B cell (primary cell): ENCODE measurements at regions not wholly inside any gene's neighbourhood (a gene's known extent, or its start where the extent isn't known, plus 50 kb on each side); places are given as distances from the start of the nearest gene placed in this dataset.

Experiments
- ATAC-seq: fragments of 200-7000 bp; cut with Tn5 transposase; one replicate; pipeline ENCODE4 v1.10.0; 2021; ENCODE audit warnings: low read depth, mild to moderate bottlenecking, moderate number of reproducible peaks, moderate library complexity
- CTCF ChIA-PET: fragments of 350-600 bp; sonication (Branson Sonifier 250); formaldehyde crosslinking; loops from one replicate; lab custom pipeline; 2021; ENCODE audit warnings: antibody characterized with exemption, inconsistent platforms; lab: Charles Lee
- POLR2A ChIA-PET: fragments of 350-600 bp; sonication (Branson Sonifier 250); formaldehyde crosslinking; loops from one replicate; lab custom pipeline; 2021; ENCODE audit warnings: antibody characterized with exemption; lab: Charles Lee
- DNase-seq: peaks from one replicate; pipeline ENCODE4 v3.0.0; 2013
- H2AFZ ChIP-seq: 2 replicates; pipeline ENCODE4 v1.6.1; 2012; ENCODE audit warnings: mild to moderate bottlenecking, low read depth, low read length; ENCODE audit not compliant: insufficient read depth, poor library complexity, severe bottlenecking
- H3K27ac ChIP-seq, 2 donors: 1 replicate in 1 of 2; 2 replicates in 1 of 2; pipeline ENCODE4 v1.5.1; 2012 to 2013; ENCODE audit warnings: low read length in 2 of 2, mild to moderate bottlenecking in 2 of 2, moderate library complexity in 1 of 2
- H3K27me3 ChIP-seq, 4 experiments: fragments of 200-600 bp in 1 of 4; sonication (generic) in 1 of 4; replicated peaks in 1 of 4; 1 replicate in 2 of 4; 2 replicates in 2 of 4; pipeline versions ENCODE4 v1.6.1 to v1.7.0; 2013 to 2016; ENCODE audit warnings: low read length in 3 of 4, mild to moderate bottlenecking in 2 of 4, mixed read lengths in 1 of 4, moderate library complexity in 1 of 4; ENCODE audit not compliant: insufficient read depth in 4 of 4, control insufficient read depth in 3 of 4; ENCODE audit errors: control extremely low read depth in 1 of 4
- H3K36me3 ChIP-seq, 2 experiments: replicated peaks in 1 of 2; 1 replicate in 1 of 2; 2 replicates in 1 of 2; pipeline versions ENCODE4 v1.6.1 to v1.7.1; 2013; ENCODE audit warnings: low read length in 1 of 2; ENCODE audit not compliant: insufficient read depth in 2 of 2, control insufficient read depth in 1 of 2; ENCODE audit errors: control extremely low read depth in 1 of 2, extremely low read depth in 1 of 2
- H3K4me1 ChIP-seq, 2 donors: fragments of 200-600 bp in 1 of 2; sonication (generic) in 1 of 2; 1 replicate in 1 of 2; 2 replicates in 1 of 2; pipeline versions ENCODE4 v1.5.1 to v1.6.1; 2013 to 2017; ENCODE audit warnings: low read length in 2 of 2; ENCODE audit not compliant: control insufficient read depth in 2 of 2, insufficient read depth in 2 of 2
- H3K4me2 ChIP-seq: replicated peaks from 2 replicates; pipeline ENCODE3; 2012; ENCODE audit warnings: mild to moderate bottlenecking, low read depth, low read length; ENCODE audit not compliant: poor library complexity, severe bottlenecking
- H3K4me3 ChIP-seq, 5 experiments: fragments of 200-600 bp in 1 of 5; sonication (generic) in 1 of 5; 1 replicate in 3 of 5; 2 replicates in 2 of 5; pipeline versions ENCODE4 v1.5.1 to v1.7.0; 2011 to 2016; ENCODE audit warnings: low read length in 4 of 5, mild to moderate bottlenecking in 4 of 5, low read depth in 2 of 5, control low read depth in 1 of 5, moderate library complexity in 1 of 5; ENCODE audit not compliant: insufficient read depth in 1 of 5; ENCODE audit errors: control extremely low read depth in 1 of 5, extremely low read depth in 1 of 5
- H3K79me2 ChIP-seq: fragments of 200-600 bp; sonication (generic); one replicate; pipeline ENCODE4 v1.6.0; 2016; ENCODE audit warnings: low read length; ENCODE audit not compliant: control insufficient read depth, insufficient read depth
- H3K9ac ChIP-seq: fragments of 200-600 bp; sonication (generic); 2 replicates; pipeline ENCODE4 v1.6.1; 2017; ENCODE audit warnings: mild to moderate bottlenecking, low read length, moderate library complexity
- H3K9me3 ChIP-seq, 3 donors: one replicate each; pipeline versions ENCODE4 v1.6.1 to v1.7.1; 2013; ENCODE audit warnings: low read length in 2 of 3; ENCODE audit not compliant: control insufficient read depth in 2 of 3, insufficient read depth in 1 of 3; ENCODE audit errors: control extremely low read depth in 1 of 3
- H4K20me1 ChIP-seq: 2 replicates; pipeline ENCODE4 v1.6.0; 2012; ENCODE audit warnings: mild to moderate bottlenecking, low read length; ENCODE audit not compliant: insufficient read depth, control insufficient read depth, poor library complexity, severe bottlenecking
- H3K27ac Mint-ChIP-seq: one replicate; pipeline ENCODE4 v1.8.0; 2021; ENCODE audit warnings: mixed read lengths
- H3K27me3 Mint-ChIP-seq: one replicate; pipeline ENCODE4 v1.8.0; 2021; ENCODE audit warnings: mixed read lengths
- H3K4me1 Mint-ChIP-seq: one replicate; pipeline ENCODE4 v1.8.0; 2021; ENCODE audit warnings: mixed read lengths
- H3K4me3 Mint-ChIP-seq: one replicate; pipeline ENCODE4 v1.8.0; 2021; ENCODE audit warnings: mixed read lengths
- H3K9me3 Mint-ChIP-seq: one replicate; pipeline ENCODE4 v1.8.0; 2022; ENCODE audit warnings: mixed read lengths; ENCODE audit not compliant: insufficient read depth
- EZH2 ChIP-seq: IDR thresholded peaks from 2 replicates; pipeline ENCODE4 v1.6.1; 2012; ENCODE audit warnings: borderline replicate concordance, low read depth, mild to moderate bottlenecking, moderate library complexity, low read length; ENCODE audit not compliant: insufficient read depth, poor library complexity, severe bottlenecking
- WGBS: methylation state at CpG from one replicate; pipeline ENCODE4 v1.1.5; 2013; ENCODE audit warnings: missing lambda C conversion rate; ENCODE audit not compliant: insufficient coverage; 5-methylcytosine and 5-hydroxymethylcytosine counted together
- intact Hi-C: fragments of 100-400 bp; cut with micrococcal nuclease; formaldehyde crosslinking; loops from one replicate; pipeline ENCODE4 v1.10.0; 2022
- TF ChIP-seq, protein P1 (sequence below): fragments of 200-600 bp; IDR thresholded peaks from one replicate; pipeline ENCODE4 v1.8.0; 2022; ENCODE audit warnings: antibody characterized with exemption, mild to moderate bottlenecking

- H3K27me3 ChIP-seq: no peaks in the 10 kb centered on the region
- intact Hi-C loops: no loop called here
- H3K4me1 ChIP-seq: no peaks in the 10 kb centered on the region
- Mint-ChIP-seq H3K27ac (no peak overlapping the region), H3K9me3 (no peaks in the 10 kb centered on the region), H3K4me3 (no peak overlapping the region), H3K27me3 (no peaks in the 10 kb centered on the region), H3K4me1 (no peaks in the 10 kb centered on the region)
- H3K9ac ChIP-seq: no peak overlapping the region
- H3K36me3 ChIP-seq: no peaks in the 10 kb centered on the region
- WGBS: 50% methylated on average over 1 of the region's 1 CpG
- peaks cover 0 to 6% (median 1%) of the 10 kb centered on the region in 3 donors for H3K9me3 ChIP-seq
- no peak overlapping the region for H3K27ac ChIP-seq
- no peak overlapping the region for H2AFZ ChIP-seq
- no peak overlapping the region for H3K4me3 ChIP-seq
- TF ChIP-seq EZH2: no peak
- TF ChIP-seq, protein P1, sequence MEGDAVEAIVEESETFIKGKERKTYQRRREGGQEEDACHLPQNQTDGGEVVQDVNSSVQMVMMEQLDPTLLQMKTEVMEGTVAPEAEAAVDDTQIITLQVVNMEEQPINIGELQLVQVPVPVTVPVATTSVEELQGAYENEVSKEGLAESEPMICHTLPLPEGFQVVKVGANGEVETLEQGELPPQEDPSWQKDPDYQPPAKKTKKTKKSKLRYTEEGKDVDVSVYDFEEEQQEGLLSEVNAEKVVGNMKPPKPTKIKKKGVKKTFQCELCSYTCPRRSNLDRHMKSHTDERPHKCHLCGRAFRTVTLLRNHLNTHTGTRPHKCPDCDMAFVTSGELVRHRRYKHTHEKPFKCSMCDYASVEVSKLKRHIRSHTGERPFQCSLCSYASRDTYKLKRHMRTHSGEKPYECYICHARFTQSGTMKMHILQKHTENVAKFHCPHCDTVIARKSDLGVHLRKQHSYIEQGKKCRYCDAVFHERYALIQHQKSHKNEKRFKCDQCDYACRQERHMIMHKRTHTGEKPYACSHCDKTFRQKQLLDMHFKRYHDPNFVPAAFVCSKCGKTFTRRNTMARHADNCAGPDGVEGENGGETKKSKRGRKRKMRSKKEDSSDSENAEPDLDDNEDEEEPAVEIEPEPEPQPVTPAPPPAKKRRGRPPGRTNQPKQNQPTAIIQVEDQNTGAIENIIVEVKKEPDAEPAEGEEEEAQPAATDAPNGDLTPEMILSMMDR: no peak
- ChIA-PET POLR2A (no interaction called here), CTCF (no interaction called here)
- no peak overlapping the region for H3K4me2 ChIP-seq
- no peaks in the 10 kb centered on the region for H3K79me2 ChIP-seq
- H4K20me1 ChIP-seq: no peaks in the 10 kb centered on the region
- ATAC-seq (no peak), DNase-seq (no peak)
Observed at GRCh38 chr11:106321601-106322000, 244.1 kb downstream of the AASDHPPT start.

DNA sequence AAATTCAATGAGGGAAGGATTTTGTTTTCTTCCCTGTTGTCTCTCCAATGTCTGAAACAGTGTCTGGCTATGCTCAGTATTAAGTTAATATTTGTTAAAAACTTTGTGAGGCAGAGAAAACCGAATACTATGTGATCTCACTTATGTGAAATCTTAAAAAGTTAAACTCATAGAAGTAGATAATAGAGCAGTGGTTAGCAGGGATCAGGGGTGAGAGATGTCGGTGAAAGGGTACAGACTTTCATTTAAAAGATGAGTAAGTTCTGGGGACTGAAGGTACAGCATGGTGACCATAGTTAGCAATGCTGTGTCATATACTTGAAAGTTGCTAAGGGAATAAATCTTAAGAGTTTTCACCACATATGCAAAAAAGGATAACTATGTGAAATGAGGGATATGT is 244.6 kb downstream of the AASDHPPT start:
- no peak overlapping the region for H3K27ac ChIP-seq
- ChIA-PET CTCF (no interaction called here), POLR2A (no interaction called here)
- H3K4me1 Mint-ChIP-seq: no peaks in the 10 kb centered on the region
- H3K27ac Mint-ChIP-seq: no peak overlapping the region
- no peaks in the 10 kb centered on the region for H3K27me3 Mint-ChIP-seq
- no peak for ATAC-seq
- DNase-seq: no peak
- no peaks in the 10 kb centered on the region for H3K9me3 Mint-ChIP-seq
- H4K20me1 ChIP-seq: no peaks in the 10 kb centered on the region
- H3K9me3 ChIP-seq: peaks cover 0 to 6% (median 1%) of the 10 kb centered on the region in 3 donors
- intact Hi-C loops: no loop called here
- no peak overlapping the region for H2AFZ ChIP-seq
- H3K4me3 Mint-ChIP-seq: no peak overlapping the region
- 71% methylated on average over 1 of the region's 2 CpGs for WGBS
- no peak overlapping the region for H3K9ac ChIP-seq
- H3K4me1 ChIP-seq: no peaks in the 10 kb centered on the region
- H3K36me3 ChIP-seq: no peaks in the 10 kb centered on the region
- H3K4me3 ChIP-seq: no peak overlapping the region
- no peaks in the 10 kb centered on the region for H3K79me2 ChIP-seq
- TF ChIP-seq, protein P1: no peak
- TF ChIP-seq EZH2: no peak
- no peaks in the 10 kb centered on the region for H3K27me3 ChIP-seq
- no peak overlapping the region for H3K4me2 ChIP-seq
